Smooth muscle cell (in vitro differentiated cells): ENCODE measurements at regions not wholly inside any gene's neighbourhood (a gene's known extent, or its start where the extent isn't known, plus 50 kb on each side); places are given as distances from the start of the nearest gene placed in this dataset.

ENCODE experiments used
- DNase-seq: peaks from one replicate; lab custom pipeline; 2025; ENCODE audit not compliant: unreplicated experiment; lab: John Stamatoyannopoulos, UW
- H2AFZ ChIP-seq: fragments of 200-600 bp; sonication (generic); 2 replicates; pipeline ENCODE4 v1.6.0; 2016; ENCODE audit warnings: antibody characterized with exemption, low read depth, mild to moderate bottlenecking
- H3F3A ChIP-seq: fragments of 200-600 bp; sonication (generic); 2 replicates; pipeline ENCODE4 v1.6.0; 2017; ENCODE audit warnings: antibody characterized with exemption, low read depth
- H3K27ac ChIP-seq: fragments of 200-600 bp; sonication (generic); 2 replicates; pipeline ENCODE4 v1.5.1; 2016; ENCODE audit warnings: low read depth, mild to moderate bottlenecking
- H3K27me3 ChIP-seq: fragments of 200-600 bp; sonication (generic); 2 replicates; pipeline ENCODE4 v1.6.1; 2016; ENCODE audit warnings: low read depth, mild to moderate bottlenecking
- H3K36me3 ChIP-seq: fragments of 200-600 bp; sonication (generic); 2 replicates; pipeline ENCODE4 v1.5.1; 2016; ENCODE audit warnings: low read depth
- H3K4me1 ChIP-seq: fragments of 200-600 bp; sonication (generic); 2 replicates; pipeline ENCODE4 v1.5.1; 2016; ENCODE audit warnings: low read depth
- H3K4me2 ChIP-seq: fragments of 200-600 bp; sonication (generic); 2 replicates; pipeline ENCODE4 v1.6.0; 2016; ENCODE audit warnings: mild to moderate bottlenecking
- H3K4me3 ChIP-seq: fragments of 200-600 bp; sonication (generic); 2 replicates; pipeline ENCODE4 v1.5.1; 2016; ENCODE audit warnings: mild to moderate bottlenecking
- H3K79me2 ChIP-seq: fragments of 200-600 bp; sonication (generic); 2 replicates; pipeline ENCODE4 v1.6.0; 2016; ENCODE audit warnings: low read depth, mild to moderate bottlenecking
- H3K9ac ChIP-seq: fragments of 200-600 bp; sonication (generic); 2 replicates; pipeline ENCODE4 v1.6.0; 2016; ENCODE audit warnings: low read depth
- H3K9me3 ChIP-seq: fragments of 200-600 bp; sonication (generic); replicated peaks from 2 replicates; pipeline ENCODE4 v1.5.1; 2016; ENCODE audit warnings: low read depth
- H4K20me1 ChIP-seq: fragments of 200-600 bp; sonication (generic); 2 replicates; pipeline ENCODE4 v1.6.0; 2016; ENCODE audit warnings: low read depth
- WGBS: methylation state at CpG from one replicate; pipeline ENCODE4 v1.1.7; 2016; ENCODE audit warnings: low lambda C conversion rate; 5-methylcytosine and 5-hydroxymethylcytosine counted together
- TF ChIP-seq, protein P1 (sequence below): fragments of 200-600 bp; sonication (generic); IDR thresholded peaks from 2 replicates; pipeline ENCODE4 v1.5.1; 2017; ENCODE audit warnings: borderline replicate concordance, mild to moderate bottlenecking, antibody characterized with exemption; ENCODE audit not compliant: insufficient read depth, poor library complexity, severe bottlenecking

GRCh38 chr17:14781123-14781522 is 480.2 kb downstream of the HS3ST3B1 start:
- Histone ChIP-seq H3K9ac (no peak overlapping the region), H3K4me1 (peaks cover 15% of the 10 kb centered on the region), H2AFZ (no peak overlapping the region), H3K27me3 (no peaks in the 10 kb centered on the region), H3K4me3 (no peak overlapping the region), H3K4me2 (no peak overlapping the region), H3K9me3 (no peaks in the 10 kb centered on the region), H3F3A (no peaks in the 10 kb centered on the region), H4K20me1 (no peaks in the 10 kb centered on the region), H3K27ac (no peak overlapping the region), H3K79me2 (no peaks in the 10 kb centered on the region), H3K36me3 (no peaks in the 10 kb centered on the region)
- no peak for DNase-seq
- TF ChIP-seq, protein P1, sequence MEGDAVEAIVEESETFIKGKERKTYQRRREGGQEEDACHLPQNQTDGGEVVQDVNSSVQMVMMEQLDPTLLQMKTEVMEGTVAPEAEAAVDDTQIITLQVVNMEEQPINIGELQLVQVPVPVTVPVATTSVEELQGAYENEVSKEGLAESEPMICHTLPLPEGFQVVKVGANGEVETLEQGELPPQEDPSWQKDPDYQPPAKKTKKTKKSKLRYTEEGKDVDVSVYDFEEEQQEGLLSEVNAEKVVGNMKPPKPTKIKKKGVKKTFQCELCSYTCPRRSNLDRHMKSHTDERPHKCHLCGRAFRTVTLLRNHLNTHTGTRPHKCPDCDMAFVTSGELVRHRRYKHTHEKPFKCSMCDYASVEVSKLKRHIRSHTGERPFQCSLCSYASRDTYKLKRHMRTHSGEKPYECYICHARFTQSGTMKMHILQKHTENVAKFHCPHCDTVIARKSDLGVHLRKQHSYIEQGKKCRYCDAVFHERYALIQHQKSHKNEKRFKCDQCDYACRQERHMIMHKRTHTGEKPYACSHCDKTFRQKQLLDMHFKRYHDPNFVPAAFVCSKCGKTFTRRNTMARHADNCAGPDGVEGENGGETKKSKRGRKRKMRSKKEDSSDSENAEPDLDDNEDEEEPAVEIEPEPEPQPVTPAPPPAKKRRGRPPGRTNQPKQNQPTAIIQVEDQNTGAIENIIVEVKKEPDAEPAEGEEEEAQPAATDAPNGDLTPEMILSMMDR, result no peak
- 96% methylated on average over 2 of the region's 2 CpGs for WGBS

GRCh38 chr17:14780097-14780651 is 479.3 kb downstream of the HS3ST3B1 start:
- H3K36me3 ChIP-seq, result no peaks in the 10 kb centered on the region
- H3K4me3 ChIP-seq, result no peak overlapping the region
- no peaks in the 10 kb centered on the region for H3K79me2 ChIP-seq
- H2AFZ ChIP-seq, result no peak overlapping the region
- H3K4me2 ChIP-seq, result no peak overlapping the region
- H3K27me3 ChIP-seq, result no peaks in the 10 kb centered on the region
- H4K20me1 ChIP-seq, result no peaks in the 10 kb centered on the region
- H3K4me1 ChIP-seq, result peaks cover 15% of the 10 kb centered on the region
- DNase-seq, result no peak
- peak overlapping the region; percentile 92 for H3K27ac ChIP-seq
- WGBS, result 74% methylated on average over 13 of the region's 13 CpGs
- no peaks in the 10 kb centered on the region for H3F3A ChIP-seq
- TF ChIP-seq, protein P1, result no peak
- no peaks in the 10 kb centered on the region for H3K9me3 ChIP-seq
- no peak overlapping the region for H3K9ac ChIP-seq

DNA sequence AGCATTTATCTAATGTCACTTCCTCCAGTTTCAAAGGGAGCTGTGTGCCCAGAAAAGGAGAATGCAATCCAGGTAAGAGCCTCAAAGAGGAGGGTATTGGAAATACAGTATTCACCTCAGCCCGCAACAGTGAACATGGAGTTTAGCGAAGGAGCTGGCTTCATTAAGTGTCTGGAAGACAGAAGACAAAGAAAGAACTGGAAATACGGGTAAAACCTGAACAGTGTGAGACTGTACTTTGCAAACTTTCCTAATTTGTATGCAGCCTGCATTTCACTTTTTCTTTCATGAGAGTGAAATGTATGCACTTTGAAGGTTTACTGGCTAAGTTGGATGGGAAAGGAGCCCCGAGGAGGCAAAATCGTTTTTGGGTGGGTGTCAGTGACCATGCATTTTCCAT is 478.4 kb downstream of the HS3ST3B1 start:
- 75% methylated on average over 5 of the region's 5 CpGs for WGBS
- DNase-seq, result no peak
- H3K27ac ChIP-seq, result peak overlapping the region; percentile 92

More for the DNA sequence above, 478.4 kb downstream of the HS3ST3B1 start:
- H3K4me2 ChIP-seq, result peak overlapping the region; percentile 8
- no peak overlapping the region for H3K4me3 ChIP-seq
- no peaks in the 10 kb centered on the region for H3K36me3 ChIP-seq
- no peaks in the 10 kb centered on the region for H3K27me3 ChIP-seq
- TF ChIP-seq, protein P1, result no peak
- H3F3A ChIP-seq, result no peaks in the 10 kb centered on the region
- no peak overlapping the region for H2AFZ ChIP-seq
- peaks cover 15% of the 10 kb centered on the region for H3K4me1 ChIP-seq
- no peaks in the 10 kb centered on the region for H4K20me1 ChIP-seq
- no peaks in the 10 kb centered on the region for H3K9me3 ChIP-seq
- peak overlapping the region; percentile 27 for H3K9ac ChIP-seq
- H3K79me2 ChIP-seq, result no peaks in the 10 kb centered on the region
